Loucy (cell line): ENCODE measurements at regions not wholly inside any gene's neighbourhood (a gene's known extent, or its start where the extent isn't known, plus 50 kb on each side); places are given as distances from the start of the nearest gene placed in this dataset.

ENCODE experiments used
- H2AFZ ChIP-seq: fragments of 200-600 bp; sonication (generic); 2 replicates; pipeline ENCODE4 v1.6.0; 2016; ENCODE audit warnings: antibody characterized with exemption, mild to moderate bottlenecking, low read length, moderate library complexity
- H3F3A ChIP-seq: fragments of 200-600 bp; 2 replicates; pipeline ENCODE4 v1.6.0; 2016; ENCODE audit warnings: antibody characterized with exemption, low read depth, mild to moderate bottlenecking
- H3K27me3 ChIP-seq: fragments of 200-600 bp; sonication (generic); 2 replicates; pipeline ENCODE4 v1.6.1; 2014; ENCODE audit warnings: low read length, mild to moderate bottlenecking; ENCODE audit not compliant: insufficient read depth, poor library complexity, severe bottlenecking
- H3K36me3 ChIP-seq: fragments of 200-600 bp; sonication (generic); 2 replicates; pipeline ENCODE4 v1.6.1; 2016; ENCODE audit warnings: low read length; ENCODE audit not compliant: insufficient read depth
- H3K4me1 ChIP-seq: fragments of 200-600 bp; sonication (generic); 2 replicates; pipeline ENCODE4 v1.5.1; 2014; ENCODE audit warnings: low read length, mild to moderate bottlenecking; ENCODE audit not compliant: insufficient read depth, poor library complexity, severe bottlenecking
- H3K4me2 ChIP-seq: fragments of 200-600 bp; sonication (generic); 2 replicates; pipeline ENCODE4 v1.6.0; 2014; ENCODE audit warnings: antibody characterized with exemption, low read length, low read depth, mild to moderate bottlenecking; ENCODE audit not compliant: poor library complexity, severe bottlenecking
- H3K4me3 ChIP-seq: fragments of 200-600 bp; sonication (generic); 2 replicates; pipeline ENCODE4 v1.5.1; 2014; ENCODE audit warnings: low read length, mild to moderate bottlenecking, mixed read lengths; ENCODE audit not compliant: poor library complexity, severe bottlenecking
- H3K79me2 ChIP-seq: fragments of 200-600 bp; sonication (generic); 2 replicates; pipeline ENCODE4 v1.6.1; 2014; ENCODE audit warnings: low read length; ENCODE audit not compliant: insufficient read depth
- H3K9ac ChIP-seq: fragments of 200-600 bp; sonication (generic); 2 replicates; pipeline ENCODE4 v1.6.0; 2014; ENCODE audit warnings: mild to moderate bottlenecking, low read depth, low read length, moderate library complexity; ENCODE audit not compliant: poor library complexity, severe bottlenecking
- H3K9me2 ChIP-seq: fragments of 200-600 bp; sonication (generic); replicated peaks from 2 replicates; pipeline ENCODE4 v1.6.1; 2016; ENCODE audit warnings: low read depth, low read length, mixed read lengths
- H3K9me3 ChIP-seq: fragments of 200-600 bp; sonication (generic); 2 replicates; pipeline ENCODE4 v1.6.1; 2014; ENCODE audit warnings: mild to moderate bottlenecking, antibody characterized with exemption, low read length, low read depth; ENCODE audit not compliant: insufficient read depth
- H4K20me1 ChIP-seq: fragments of 200-600 bp; sonication (generic); 2 replicates; pipeline ENCODE4 v1.6.0; 2014; ENCODE audit warnings: antibody characterized with exemption, low read length, mild to moderate bottlenecking; ENCODE audit not compliant: insufficient read depth, poor library complexity, severe bottlenecking
- EZH2phosphoT487 ChIP-seq: fragments of 200-600 bp; IDR thresholded peaks from 2 replicates; pipeline ENCODE4 v1.6.1; 2018; ENCODE audit warnings: antibody characterized with exemption, mild to moderate bottlenecking, moderate library complexity, borderline replicate concordance
- TF ChIP-seq, protein P1 (sequence below): fragments of 200-600 bp; sonication (generic); conservative IDR thresholded peaks from 2 replicates; pipeline ENCODE4 v1.5.1; 2014; ENCODE audit warnings: mild to moderate bottlenecking, antibody characterized with exemption, low read length

DNA sequence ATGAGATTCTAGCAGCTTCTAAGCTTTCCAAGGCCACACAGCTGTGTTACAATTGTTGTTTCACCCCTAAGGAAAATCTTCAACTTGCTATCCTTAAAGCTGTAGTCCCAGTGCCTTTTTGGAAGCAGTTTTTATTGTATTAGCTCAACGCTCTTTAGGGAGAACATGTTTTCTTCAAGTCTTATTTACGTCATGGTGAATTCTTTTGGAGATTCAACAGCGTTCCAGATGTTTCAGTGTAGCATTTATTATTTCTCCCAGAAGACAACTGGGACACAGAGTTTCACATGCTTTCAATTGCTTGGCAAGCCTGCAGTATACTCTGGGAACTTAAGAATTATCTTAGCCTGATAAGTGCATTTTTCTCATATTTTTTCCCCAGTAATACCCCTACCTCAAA lies 888.3 kb downstream of the PLOD2 start:
- Histone ChIP-seq H3K4me3 (no peak overlapping the region), H3K4me2 (no peak overlapping the region), H3K79me2 (no peaks in the 10 kb centered on the region), H3K9me3 (no peaks in the 10 kb centered on the region), H3K36me3 (no peaks in the 10 kb centered on the region), H3K27me3 (no peaks in the 10 kb centered on the region), H4K20me1 (no peaks in the 10 kb centered on the region), H2AFZ (no peak overlapping the region), H3K9me2 (no peaks in the 10 kb centered on the region), H3K4me1 (no peaks in the 10 kb centered on the region), H3F3A (no peaks in the 10 kb centered on the region), H3K9ac (no peak overlapping the region)
- TF ChIP-seq, protein P1, sequence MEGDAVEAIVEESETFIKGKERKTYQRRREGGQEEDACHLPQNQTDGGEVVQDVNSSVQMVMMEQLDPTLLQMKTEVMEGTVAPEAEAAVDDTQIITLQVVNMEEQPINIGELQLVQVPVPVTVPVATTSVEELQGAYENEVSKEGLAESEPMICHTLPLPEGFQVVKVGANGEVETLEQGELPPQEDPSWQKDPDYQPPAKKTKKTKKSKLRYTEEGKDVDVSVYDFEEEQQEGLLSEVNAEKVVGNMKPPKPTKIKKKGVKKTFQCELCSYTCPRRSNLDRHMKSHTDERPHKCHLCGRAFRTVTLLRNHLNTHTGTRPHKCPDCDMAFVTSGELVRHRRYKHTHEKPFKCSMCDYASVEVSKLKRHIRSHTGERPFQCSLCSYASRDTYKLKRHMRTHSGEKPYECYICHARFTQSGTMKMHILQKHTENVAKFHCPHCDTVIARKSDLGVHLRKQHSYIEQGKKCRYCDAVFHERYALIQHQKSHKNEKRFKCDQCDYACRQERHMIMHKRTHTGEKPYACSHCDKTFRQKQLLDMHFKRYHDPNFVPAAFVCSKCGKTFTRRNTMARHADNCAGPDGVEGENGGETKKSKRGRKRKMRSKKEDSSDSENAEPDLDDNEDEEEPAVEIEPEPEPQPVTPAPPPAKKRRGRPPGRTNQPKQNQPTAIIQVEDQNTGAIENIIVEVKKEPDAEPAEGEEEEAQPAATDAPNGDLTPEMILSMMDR, result no peak
- TF ChIP-seq EZH2phosphoT487, result no peak

DNA sequence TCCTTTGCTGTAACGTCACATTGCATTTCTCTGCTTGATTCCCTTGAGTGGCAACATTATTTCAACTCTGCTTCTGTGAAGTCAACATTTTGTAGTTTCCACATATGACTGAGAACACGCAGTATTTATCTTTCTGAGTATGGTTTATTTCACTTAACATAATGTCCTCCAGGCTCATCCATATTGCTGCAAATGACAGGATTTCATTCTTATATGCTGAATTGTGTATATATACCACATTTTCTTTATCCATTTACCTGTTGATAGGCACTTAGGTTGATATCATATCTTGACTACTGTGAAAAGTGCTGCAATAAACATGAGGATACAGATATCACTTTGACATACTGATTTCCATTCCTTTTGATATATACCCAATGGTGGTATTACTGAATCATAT lies 878.5 kb downstream of the PLOD2 start:
- Histone ChIP-seq H3K9me3 (no peaks in the 10 kb centered on the region; the same call in 1 of the 2 replicates), H3K36me3 (no peaks in the 10 kb centered on the region), H3K9ac (no peak overlapping the region), H3F3A (no peaks in the 10 kb centered on the region), H2AFZ (no peak overlapping the region), H3K4me2 (no peak overlapping the region), H3K4me1 (no peaks in the 10 kb centered on the region), H3K27me3 (no peaks in the 10 kb centered on the region), H3K4me3 (no peak overlapping the region), H3K79me2 (no peaks in the 10 kb centered on the region), H3K9me2 (no peaks in the 10 kb centered on the region), H4K20me1 (no peaks in the 10 kb centered on the region)
- TF ChIP-seq, protein P1, result no peak

DNA sequence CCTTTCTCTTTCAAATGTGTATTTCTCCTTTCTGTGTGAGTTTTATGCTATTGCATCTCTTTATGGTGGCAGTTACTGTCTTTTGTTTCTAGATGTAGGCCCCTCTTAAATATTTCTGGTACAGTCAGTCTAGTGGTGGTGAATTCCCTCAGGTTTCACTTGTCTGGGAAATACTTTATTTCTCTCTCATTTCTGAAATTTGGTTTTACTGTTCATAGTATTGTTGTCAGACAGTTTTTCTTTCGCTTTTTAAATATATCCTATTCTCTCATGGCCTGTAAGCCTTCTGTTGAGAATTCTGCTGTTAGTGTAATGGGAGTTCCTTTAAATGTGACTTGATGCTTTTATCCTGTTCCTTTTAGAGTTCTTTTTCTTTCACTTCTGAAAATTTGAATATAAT lies 874.0 kb downstream of the PLOD2 start:
- Histone ChIP-seq H3K79me2 (no peaks in the 10 kb centered on the region), H3K27me3 (no peaks in the 10 kb centered on the region), H3K36me3 (no peaks in the 10 kb centered on the region), H3K9me2 (no peaks in the 10 kb centered on the region), H3K4me2 (no peak overlapping the region), H2AFZ (no peak overlapping the region), H3K9me3 (no peaks in the 10 kb centered on the region; the same call in 1 of the 2 replicates), H3K9ac (no peak overlapping the region), H4K20me1 (no peaks in the 10 kb centered on the region), H3F3A (no peaks in the 10 kb centered on the region), H3K4me3 (no peak overlapping the region), H3K4me1 (no peaks in the 10 kb centered on the region)
- TF ChIP-seq EZH2phosphoT487, result no peak
- TF ChIP-seq, protein P1, result no peak
